DOHH2 (cell line): ENCODE measurements at regions not wholly inside any gene's neighbourhood (a gene's known extent, or its start where the extent isn't known, plus 50 kb on each side); places are given as distances from the start of the nearest gene placed in this dataset.

ENCODE experiments used
- H3F3A ChIP-seq: fragments of 200-600 bp; sonication (generic), shearing (Covaris generic); 2 replicates; pipeline ENCODE4 v1.6.0; 2016; ENCODE audit warnings: antibody characterized with exemption, mild to moderate bottlenecking; ENCODE audit not compliant: control insufficient read depth, insufficient read depth
- H3K27ac ChIP-seq: fragments of 200-600 bp; sonication (generic); 2 replicates; pipeline ENCODE4 v1.5.1; 2014; ENCODE audit warnings: low read depth, mild to moderate bottlenecking, low read length, moderate library complexity
- H3K27me3 ChIP-seq: fragments of 200-600 bp; sonication (generic); 2 replicates; pipeline ENCODE4 v1.6.1; 2014; ENCODE audit warnings: mild to moderate bottlenecking, low read length, mixed read lengths; ENCODE audit not compliant: control insufficient read depth
- H3K36me3 ChIP-seq: fragments of 200-600 bp; sonication (generic); 2 replicates; pipeline ENCODE4 v1.6.1; 2014; ENCODE audit warnings: mild to moderate bottlenecking, low read length, moderate library complexity, mixed read lengths; ENCODE audit not compliant: control insufficient read depth
- H3K4me1 ChIP-seq: fragments of 200-600 bp; sonication (generic); 2 replicates; pipeline ENCODE4 v1.6.1; 2014; ENCODE audit warnings: mild to moderate bottlenecking, low read length, mixed read lengths; ENCODE audit not compliant: control insufficient read depth
- H3K4me2 ChIP-seq: fragments of 200-600 bp; sonication (generic); 2 replicates; pipeline ENCODE4 v1.6.0; 2014; ENCODE audit warnings: mild to moderate bottlenecking, low read length, moderate library complexity
- H3K4me3 ChIP-seq: fragments of 200-600 bp; sonication (generic); 2 replicates; pipeline ENCODE4 v1.5.1; 2014; ENCODE audit warnings: mild to moderate bottlenecking, low read length, mixed read lengths
- H3K79me2 ChIP-seq: fragments of 200-600 bp; sonication (generic); 2 replicates; pipeline ENCODE4 v1.6.1; 2014; ENCODE audit warnings: mild to moderate bottlenecking, low read length, mixed read lengths; ENCODE audit not compliant: control insufficient read depth
- H3K9me2 ChIP-seq: fragments of 200-600 bp; sonication (generic); replicated peaks from 2 replicates; pipeline ENCODE4 v1.6.1; 2014; ENCODE audit warnings: mild to moderate bottlenecking, low read length, mixed read lengths; ENCODE audit not compliant: control insufficient read depth
- H3K9me3 ChIP-seq: fragments of 200-600 bp; sonication (generic); 2 replicates; pipeline ENCODE4 v1.6.1; 2014; ENCODE audit warnings: antibody characterized with exemption, low read length, mixed read lengths; ENCODE audit not compliant: control insufficient read depth, insufficient read depth
- H4K20me1 ChIP-seq: fragments of 200-600 bp; sonication (generic); 2 replicates; pipeline ENCODE4 v1.6.0; 2014; ENCODE audit warnings: low read depth, mild to moderate bottlenecking, antibody characterized with exemption, low read length, moderate library complexity; ENCODE audit not compliant: control insufficient read depth, insufficient read depth
- CTCF ChIP-seq: fragments of 200-600 bp; sonication (generic); IDR thresholded peaks from one replicate; pipeline ENCODE4 v1.5.1; 2014; ENCODE audit warnings: antibody characterized with exemption, mild to moderate bottlenecking, low read depth, low read length; ENCODE audit not compliant: poor library complexity, severe bottlenecking
- EZH2phosphoT487 ChIP-seq: fragments of 200-600 bp; sonication (generic); IDR thresholded peaks from 2 replicates; pipeline ENCODE4 v1.6.1; 2017; ENCODE audit warnings: borderline replicate concordance, mild to moderate bottlenecking, antibody characterized with exemption, low read length, moderate library complexity, mixed read lengths

DNA sequence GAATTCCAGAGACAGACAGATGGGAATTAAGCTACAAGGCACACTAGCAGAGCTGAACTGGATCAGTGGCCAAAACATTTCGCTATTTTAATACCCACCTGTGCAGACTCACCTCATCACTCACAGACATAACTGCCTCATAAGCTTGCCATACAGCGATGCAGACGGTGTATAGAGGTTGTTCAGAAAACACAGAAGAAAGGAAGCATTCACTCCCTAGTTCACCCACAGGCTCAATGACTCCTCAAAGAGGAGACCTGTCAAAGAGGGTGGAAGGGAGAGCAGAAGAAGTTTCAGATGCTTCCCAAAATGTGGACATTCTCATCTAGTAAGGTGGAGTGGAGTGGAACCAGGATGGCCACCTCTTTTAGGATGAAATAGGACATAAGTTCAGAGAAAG is 81.7 kb upstream of the SPHKAP start:
- Histone ChIP-seq H3K27me3 (no peaks in the 10 kb centered on the region), H4K20me1 (no peaks in the 10 kb centered on the region), H3F3A (no peaks in the 10 kb centered on the region), H3K9me3 (no peaks in the 10 kb centered on the region), H3K4me1 (no peaks in the 10 kb centered on the region), H3K4me2 (no peak overlapping the region), H3K27ac (no peak overlapping the region), H3K9me2 (no peaks in the 10 kb centered on the region), H3K4me3 (no peak overlapping the region), H3K36me3 (no peaks in the 10 kb centered on the region), H3K79me2 (no peaks in the 10 kb centered on the region)
- no peak for TF ChIP-seq EZH2phosphoT487
- no peak for TF ChIP-seq CTCF

DNA sequence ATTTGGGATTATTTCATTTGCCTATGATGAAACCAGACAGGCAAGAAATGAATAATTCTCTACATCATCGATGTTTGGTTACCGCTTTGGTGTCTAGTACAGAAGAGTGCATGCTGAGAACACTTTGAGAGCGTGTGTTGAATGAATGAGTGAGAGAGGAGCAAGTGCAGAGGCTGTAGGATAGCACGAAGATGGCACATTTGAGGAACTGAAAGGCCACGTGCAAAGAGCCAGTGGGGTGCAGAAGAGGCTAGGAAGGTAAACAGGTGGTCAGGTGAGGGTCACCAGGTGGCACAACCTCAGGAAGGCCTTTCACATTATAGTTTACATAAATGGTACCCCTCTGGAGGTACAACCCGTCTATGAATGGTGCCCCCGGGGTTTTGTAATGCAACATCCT is 80.1 kb upstream of the SPHKAP start:
- Histone ChIP-seq H3F3A (no peaks in the 10 kb centered on the region), H3K4me3 (no peak overlapping the region), H3K4me1 (no peaks in the 10 kb centered on the region), H3K9me3 (no peaks in the 10 kb centered on the region), H3K9me2 (no peaks in the 10 kb centered on the region), H3K79me2 (no peaks in the 10 kb centered on the region), H3K27me3 (no peaks in the 10 kb centered on the region), H3K4me2 (no peak overlapping the region), H3K36me3 (no peaks in the 10 kb centered on the region), H4K20me1 (no peaks in the 10 kb centered on the region), H3K27ac (no peak overlapping the region)
- no peak for TF ChIP-seq EZH2phosphoT487
- no peak for TF ChIP-seq CTCF

DNA sequence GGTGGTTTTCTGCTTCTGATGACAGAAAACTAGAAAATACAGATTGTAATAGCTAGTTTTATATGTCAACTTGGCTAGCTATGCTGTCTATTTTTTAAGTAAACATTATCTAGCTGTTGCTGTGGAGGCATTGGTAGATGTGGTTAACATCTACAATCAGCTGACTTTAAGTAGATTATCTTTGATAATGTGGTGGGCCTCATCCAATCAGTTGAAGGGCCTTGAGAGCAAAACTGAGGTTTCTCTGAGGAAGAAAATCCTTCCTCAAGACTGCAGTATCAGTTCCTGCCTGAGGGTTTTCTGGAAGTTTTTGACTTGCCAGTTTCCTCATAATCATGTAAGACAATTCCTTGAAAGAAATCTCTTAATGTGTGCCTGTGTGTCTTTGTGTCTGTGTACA is 75.9 kb upstream of the SPHKAP start:
- H3K9me2 ChIP-seq, result no peaks in the 10 kb centered on the region
- H3K4me3 ChIP-seq, result no peak overlapping the region
- TF ChIP-seq CTCF (no peak), EZH2phosphoT487 (no peak)

DNA sequence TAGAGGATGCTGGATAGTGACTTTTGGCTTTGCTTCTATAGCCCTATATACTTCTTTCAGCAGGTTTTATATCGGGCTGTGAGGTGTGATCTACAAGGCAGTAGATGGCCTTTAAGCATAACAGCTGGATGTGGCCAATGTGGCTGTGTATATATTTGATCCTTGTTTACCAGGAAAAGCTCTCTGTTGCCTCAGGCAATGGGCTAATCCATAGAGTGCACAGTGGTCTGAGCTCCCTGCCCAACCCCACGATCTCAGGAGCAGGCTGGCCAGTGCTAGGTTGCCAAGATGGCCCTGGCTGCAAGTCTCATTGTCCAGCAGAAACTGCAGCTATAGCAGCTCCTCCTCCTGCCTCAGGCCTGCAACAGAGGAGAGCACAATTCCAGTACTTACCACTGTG is 72.3 kb upstream of the SPHKAP start:
- no peaks in the 10 kb centered on the region for H3F3A ChIP-seq
- H3K36me3 ChIP-seq, result no peaks in the 10 kb centered on the region
- H3K4me2 ChIP-seq, result no peak overlapping the region
- H4K20me1 ChIP-seq, result no peaks in the 10 kb centered on the region
- H3K27me3 ChIP-seq, result no peaks in the 10 kb centered on the region
- no peaks in the 10 kb centered on the region for H3K4me1 ChIP-seq
- no peaks in the 10 kb centered on the region for H3K9me2 ChIP-seq
- H3K9me3 ChIP-seq, result no peaks in the 10 kb centered on the region
- no peak overlapping the region for H3K27ac ChIP-seq
- TF ChIP-seq EZH2phosphoT487 (no peak), CTCF (no peak)
- H3K4me3 ChIP-seq, result no peak overlapping the region
- no peaks in the 10 kb centered on the region for H3K79me2 ChIP-seq

More for the DNA sequence above, 75.9 kb upstream of the SPHKAP start:
- H3F3A ChIP-seq, result no peaks in the 10 kb centered on the region
- H3K27me3 ChIP-seq, result no peaks in the 10 kb centered on the region
- H3K27ac ChIP-seq, result no peak overlapping the region
- no peaks in the 10 kb centered on the region for H4K20me1 ChIP-seq
- no peaks in the 10 kb centered on the region for H3K9me3 ChIP-seq
- no peaks in the 10 kb centered on the region for H3K36me3 ChIP-seq
- no peaks in the 10 kb centered on the region for H3K4me1 ChIP-seq
- no peaks in the 10 kb centered on the region for H3K79me2 ChIP-seq
- no peak overlapping the region for H3K4me2 ChIP-seq
